HG02938 (cell line): ENCODE measurements at regions not wholly inside any gene's neighbourhood (a gene's known extent, or its start where the extent isn't known, plus 50 kb on each side); places are given as distances from the start of the nearest gene placed in this dataset.
A peak's percentile ranks its signal among the peaks of the same experiment; 100 is the strongest.
"Not testable (repeated sequence)": the region's sequence is repeated elsewhere in the genome, so short reads cannot be mapped to it uniquely, and the experiment has no call there.

Source experiments
- ATAC-seq: cut with Tn5 transposase; IDR thresholded peaks from one replicate; pipeline ENCODE4 v1.9.1; 2021; ENCODE audit warnings: mild to moderate bottlenecking, moderate library complexity; ENCODE audit not compliant: unreplicated experiment

DNA sequence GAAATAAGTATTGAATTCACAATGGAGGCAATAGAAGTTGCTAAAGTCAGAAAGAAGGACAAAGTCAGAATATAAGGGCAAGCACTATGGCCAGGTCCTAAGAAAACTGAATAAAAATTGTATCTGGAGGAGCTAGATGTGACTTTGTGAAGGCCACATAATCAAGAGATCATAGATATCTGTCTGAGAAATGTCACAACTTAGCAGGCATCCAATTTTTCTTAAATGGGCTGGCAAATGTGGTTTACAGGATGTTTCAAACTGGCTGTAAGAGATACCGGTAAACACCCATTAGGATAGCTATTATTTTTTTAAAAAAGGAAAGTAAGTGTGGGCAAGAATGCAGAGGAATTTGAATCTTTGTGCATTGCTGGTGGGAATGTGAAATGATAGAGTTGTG is 303.1 kb upstream of the CHORDC1 start:
- no peak for ATAC-seq

DNA sequence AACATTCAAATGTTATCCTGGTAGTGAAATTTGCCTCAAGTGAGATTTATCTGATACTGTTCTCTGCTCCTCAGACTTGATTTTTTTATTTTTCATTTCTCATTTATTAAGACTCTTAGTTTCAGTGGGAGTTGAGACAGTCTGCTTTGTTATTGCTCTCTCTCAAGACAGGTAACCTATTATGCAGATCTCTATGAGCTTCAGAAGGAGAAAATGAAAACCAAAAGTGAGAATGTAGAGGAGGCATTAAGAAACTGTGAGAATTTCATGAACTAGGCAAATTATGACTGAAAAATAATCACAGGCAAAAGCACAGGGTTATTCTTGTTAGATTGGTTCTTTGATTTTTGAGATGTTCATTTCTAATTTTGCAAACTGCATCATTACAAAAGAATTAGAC is 290.0 kb upstream of the CHORDC1 start:
- ATAC-seq: peak; percentile 85

- ATAC-seq: no peak
Observed at GRCh38 chr11:90510839-90511238, 288.0 kb upstream of the CHORDC1 start.

DNA sequence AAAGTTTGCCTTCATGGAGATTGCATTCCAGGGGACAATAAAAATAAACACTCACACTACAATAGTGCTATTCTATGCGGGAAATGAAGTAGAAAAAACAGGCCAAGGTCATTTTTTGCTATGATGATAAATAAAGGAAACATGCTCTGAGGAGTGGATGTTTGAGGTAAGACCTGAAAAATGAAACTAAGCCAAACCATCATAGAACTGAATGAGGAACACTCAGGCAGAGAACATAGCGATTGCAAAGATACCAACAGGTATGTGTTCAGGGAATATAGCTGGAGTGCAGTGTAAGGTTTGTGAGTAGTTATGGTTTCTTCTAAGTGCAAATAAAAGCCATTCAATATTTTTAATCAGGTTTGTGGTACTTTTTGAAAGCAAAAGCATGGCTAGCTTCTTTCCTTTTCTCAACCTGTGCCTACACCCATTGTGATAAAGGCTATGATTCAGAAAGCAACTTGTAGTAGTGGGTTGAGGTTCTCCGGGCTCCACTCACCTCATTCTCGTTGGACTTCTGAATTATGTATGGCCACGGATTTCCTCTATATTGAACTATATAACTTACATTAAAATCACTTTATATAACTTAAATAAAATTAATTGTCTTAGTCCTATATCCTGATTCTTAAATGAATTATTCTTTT is 278.2 kb upstream of the CHORDC1 start:
- no peak for ATAC-seq

DNA sequence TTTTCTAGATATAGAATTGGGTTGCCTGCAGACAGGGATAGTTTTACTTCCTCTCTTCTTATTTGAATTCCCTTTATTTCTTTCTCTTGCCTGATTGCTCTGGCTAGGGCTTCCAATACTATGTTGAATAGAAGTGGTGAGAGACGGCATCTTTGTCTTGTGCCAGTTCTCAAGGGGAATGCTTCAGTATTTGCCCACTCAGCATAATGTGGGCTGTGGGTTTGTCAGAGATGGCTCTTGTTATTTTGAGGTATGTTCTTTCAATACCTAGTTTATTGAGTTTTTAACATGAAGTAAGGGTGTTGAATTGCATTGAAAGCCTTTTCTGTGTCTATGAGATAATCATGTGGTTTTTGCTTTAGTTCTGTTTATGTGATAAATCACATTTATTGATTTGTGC is 273.9 kb upstream of the CHORDC1 start:
- ATAC-seq: no peak

DNA sequence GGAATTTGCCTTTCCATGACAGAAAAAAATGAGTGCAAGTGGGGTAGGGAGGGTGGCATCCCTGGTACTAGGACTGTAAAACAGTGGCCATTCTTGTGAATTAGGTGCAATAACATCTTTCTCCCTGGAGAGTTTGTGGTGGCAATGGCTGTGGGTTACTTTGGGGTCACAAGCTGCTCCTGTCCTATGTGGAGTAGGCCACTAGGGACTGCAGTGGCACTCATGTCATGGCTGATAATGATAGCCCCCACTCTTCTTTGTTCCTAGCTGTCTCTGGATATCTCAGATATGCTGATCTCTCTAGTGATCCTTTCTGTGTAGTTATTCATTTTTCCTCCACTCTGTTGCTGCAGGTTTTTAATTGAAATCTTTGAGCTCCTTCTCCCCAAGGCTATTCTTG is 270.5 kb upstream of the CHORDC1 start:
- no peak for ATAC-seq

DNA sequence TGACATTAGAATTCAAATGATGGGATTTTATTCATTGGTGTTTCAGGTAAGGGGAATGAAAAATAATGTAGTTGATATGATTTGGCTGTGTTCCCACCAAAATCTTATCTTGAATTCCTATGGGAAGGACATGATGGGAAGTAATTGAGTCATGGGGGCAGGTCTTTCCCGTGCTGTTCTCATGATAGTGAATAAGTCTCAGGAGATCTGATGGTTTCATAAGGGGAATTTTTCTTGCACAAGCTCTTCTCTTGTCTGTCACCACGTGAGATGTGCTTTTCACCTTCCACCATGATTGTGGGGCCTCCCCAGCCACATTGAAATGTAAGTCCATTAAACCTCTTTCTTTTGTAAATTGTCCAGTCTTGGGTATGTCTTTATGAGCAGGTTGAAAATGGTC is 268.6 kb upstream of the CHORDC1 start:
- no peak for ATAC-seq

GRCh38 chr11:90476442-90477007 is 253.7 kb upstream of the CHORDC1 start:
- peak; percentile 74 for ATAC-seq

DNA sequence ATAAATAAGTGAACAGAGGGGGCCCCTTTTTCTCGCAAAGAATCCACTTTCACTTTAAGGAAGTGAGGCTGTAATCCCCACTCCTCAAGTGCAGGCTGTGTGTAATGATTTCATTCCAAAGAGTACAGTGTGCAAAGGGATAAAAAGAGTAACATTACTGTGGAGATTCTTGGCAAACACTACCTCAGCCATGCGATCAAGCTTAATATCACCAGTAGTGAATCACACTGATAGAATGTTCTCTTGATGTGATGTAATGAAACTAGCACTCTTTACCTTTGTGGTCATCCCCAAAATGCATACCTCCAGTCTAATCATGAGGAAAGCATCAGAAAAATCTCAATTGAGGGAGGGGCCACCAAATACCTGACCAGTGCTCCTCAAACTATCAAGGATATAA is 246.1 kb upstream of the CHORDC1 start:
- no peak for ATAC-seq

- no peak for ATAC-seq
Observed at GRCh38 chr11:90465553-90465952, 242.7 kb upstream of the CHORDC1 start.

DNA sequence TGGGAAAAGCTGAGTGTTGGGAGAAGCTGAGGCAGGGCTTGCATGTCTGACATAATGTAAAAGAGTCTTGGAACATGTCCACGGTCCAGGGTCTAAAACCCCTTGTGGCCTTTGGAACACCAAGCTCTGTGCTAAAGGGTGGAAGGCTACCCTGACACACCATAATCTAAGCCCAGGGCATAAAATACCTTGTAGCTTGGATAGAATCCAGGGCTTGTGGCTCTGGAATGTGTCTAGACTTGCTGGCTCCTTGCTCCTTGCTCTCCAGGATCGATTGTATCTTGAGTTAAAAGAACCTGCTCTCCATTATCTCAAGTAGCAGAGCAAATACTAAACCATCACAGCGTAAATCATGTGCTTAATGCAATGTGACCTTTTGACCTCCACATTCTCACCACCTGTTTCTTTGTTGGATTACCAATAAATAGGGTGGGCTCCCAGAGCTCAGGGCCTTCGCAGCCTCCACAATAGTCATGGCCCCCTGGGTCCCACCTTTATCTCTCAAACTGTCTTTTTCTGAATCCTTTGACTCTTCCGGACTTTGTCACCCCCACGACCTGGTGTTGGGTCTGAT is 232.6 kb upstream of the CHORDC1 start:
- not testable (repeated sequence) for ATAC-seq

DNA sequence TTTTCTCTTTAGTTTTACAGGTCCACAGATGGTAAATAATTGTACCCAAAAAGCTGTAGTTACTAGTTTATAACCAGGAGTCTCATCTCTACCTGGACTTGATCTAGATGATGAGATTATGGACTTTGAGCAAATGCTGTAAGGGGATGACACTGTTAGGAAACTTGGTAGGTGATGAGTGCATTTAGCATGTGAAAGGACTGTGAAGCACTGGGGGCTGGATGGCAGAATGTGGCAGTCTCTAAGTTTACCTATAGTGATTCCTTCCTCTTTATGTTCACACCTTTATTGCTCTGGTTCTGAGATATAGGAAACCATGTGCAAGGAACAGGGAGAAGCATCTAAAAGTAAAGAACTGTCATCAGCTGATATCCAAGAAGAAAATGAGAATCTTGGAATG is 230.7 kb upstream of the CHORDC1 start:
- no peak for ATAC-seq

DNA sequence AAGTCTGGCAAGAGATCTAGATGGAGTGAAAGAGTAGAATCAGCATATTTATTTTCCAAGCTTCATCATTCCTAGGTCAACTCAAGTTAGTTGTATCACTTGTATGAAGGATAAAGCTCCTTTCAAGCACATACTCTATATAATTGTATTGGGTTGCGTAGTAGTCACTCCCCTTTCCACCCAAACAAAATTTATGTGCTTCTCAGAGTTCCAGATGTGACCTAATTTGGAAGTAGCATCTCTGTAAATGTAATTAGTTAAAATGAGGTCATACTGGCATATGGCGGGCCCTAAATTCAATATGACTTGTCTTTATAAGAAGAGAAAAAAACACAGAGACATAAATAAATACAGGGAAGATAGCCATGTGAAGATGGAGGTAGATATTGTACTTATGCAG is 226.8 kb upstream of the CHORDC1 start:
- no peak for ATAC-seq

DNA sequence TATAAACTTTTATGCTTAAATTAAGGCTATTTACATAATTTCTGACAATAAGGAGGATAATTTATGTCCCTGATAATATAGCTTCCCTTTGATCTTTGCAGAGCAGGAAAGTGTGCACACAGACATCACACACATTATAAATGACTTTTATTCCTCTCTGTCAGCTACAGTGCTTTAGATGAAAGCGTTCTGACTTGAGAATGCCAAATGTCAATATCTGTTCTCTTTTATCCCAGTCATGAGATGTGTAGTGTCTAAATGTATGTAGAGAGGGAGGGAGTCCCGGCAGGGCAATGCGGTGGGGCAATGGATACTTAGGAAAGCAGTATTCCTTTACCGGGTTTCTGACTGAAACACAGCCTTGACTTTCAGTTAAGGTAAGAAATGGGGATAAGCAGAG is 225.4 kb upstream of the CHORDC1 start:
- no peak for ATAC-seq

- no peak for ATAC-seq
Observed at GRCh38 chr11:90447618-90448017, 224.8 kb upstream of the CHORDC1 start.

DNA sequence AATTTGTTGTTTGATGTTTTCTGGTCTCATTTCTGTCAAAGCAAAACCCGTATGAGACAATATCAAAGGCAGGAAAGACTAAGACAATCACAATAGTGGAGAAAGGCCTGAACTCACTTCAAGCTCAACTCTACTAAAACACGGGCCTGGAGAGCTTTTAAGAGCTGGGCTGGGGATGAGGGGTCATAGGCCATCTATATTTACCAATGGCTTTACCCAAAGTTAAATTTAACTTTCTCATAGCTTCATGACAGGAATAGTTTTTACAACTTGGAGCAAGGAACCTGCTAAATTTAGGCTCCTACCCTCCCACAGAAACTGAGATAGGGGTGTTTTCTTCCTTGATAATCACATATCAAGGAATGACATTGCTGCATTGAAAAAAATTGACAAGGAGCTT is 223.4 kb upstream of the CHORDC1 start:
- no peak for ATAC-seq

DNA sequence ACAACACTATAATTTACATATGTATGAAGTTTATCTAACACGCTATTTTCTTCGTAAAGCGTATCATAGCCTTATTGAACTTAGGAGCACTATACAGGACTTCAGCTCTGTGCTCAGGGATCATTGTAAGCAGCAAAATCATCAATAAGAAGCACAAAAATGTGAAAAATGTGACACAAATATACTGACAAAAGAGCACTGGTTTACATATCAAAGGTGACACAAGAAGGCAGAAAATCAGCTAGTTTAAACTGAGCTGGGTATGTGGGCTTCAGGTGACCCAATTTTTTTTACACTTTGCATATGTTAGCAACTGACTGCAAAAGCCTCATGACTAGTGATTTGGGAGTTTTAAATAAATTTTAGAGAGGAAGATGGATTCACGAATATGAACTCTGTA is 215.2 kb upstream of the CHORDC1 start:
- no peak for ATAC-seq

- no peak for ATAC-seq
Observed at GRCh38 chr11:90434858-90435257, 212.0 kb upstream of the CHORDC1 start.

DNA sequence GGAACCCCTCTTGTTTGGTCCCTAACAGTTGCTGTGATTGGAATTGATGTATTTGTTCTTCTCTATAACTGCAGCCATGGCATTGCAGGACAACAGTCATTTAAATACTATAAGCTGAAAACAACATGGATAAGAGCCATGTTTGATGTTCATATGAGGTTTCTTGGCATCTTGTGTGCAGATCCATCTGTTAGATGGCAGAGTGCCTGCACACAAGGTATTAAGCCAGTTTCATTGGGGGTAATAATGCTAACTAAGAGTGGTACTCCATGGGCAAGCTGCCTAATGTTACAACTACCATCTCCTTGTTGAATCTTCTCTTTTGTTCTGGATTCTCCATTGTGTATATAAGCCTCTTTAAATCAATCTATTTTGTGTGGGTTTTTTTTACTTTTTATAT is 206.0 kb upstream of the CHORDC1 start:
- ATAC-seq: no peak

DNA sequence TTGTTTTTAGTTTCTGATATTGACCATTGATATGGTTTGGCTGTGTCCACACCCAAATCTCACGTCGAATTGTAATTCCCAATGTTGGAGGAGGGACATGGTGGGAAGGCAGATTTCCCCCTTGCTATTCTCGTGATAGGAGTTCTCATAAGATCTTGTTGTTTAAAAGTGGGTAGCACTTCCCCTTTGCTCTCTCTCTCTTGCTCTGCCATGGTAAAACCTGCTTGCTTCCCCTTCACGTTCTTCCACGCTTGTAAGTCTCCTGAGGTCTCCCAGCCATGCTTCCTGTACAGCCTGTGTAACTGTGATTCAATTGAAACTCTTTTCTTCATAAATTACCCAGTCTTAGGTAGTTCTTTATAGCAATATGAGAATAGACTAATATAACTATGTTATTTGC is 203.6 kb upstream of the CHORDC1 start:
- no peak for ATAC-seq

- no peak for ATAC-seq
Observed at GRCh38 chr11:90423378-90423777, 200.5 kb upstream of the CHORDC1 start.

DNA sequence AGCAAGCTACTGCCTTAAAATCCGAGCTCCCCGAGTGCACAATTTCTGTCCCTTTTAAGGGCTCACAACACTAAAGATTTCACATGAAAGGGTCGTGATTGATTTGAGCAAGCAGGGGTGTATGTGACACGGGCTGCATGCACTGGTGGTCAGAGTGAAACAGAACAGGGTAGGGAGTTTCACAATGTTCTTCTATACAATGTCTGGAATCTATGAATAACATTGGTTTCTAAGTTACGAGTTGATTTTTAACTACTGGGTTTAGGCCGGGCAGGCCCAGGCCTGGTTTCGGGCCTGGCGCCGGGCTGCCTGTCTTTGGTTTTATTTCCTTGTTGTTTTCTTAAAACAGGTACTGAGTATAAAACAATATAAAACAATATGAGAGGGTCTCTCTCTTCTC is 199.9 kb upstream of the CHORDC1 start:
- ATAC-seq: not testable (repeated sequence)

GRCh38 chr11:90414221-90414620 is 191.4 kb upstream of the CHORDC1 start:
- ATAC-seq: no peak
